CD4-positive, alpha-beta T cell treated with Interleukin-1 beta for 1 hour (primary cell): ENCODE measurements at regions not wholly inside any gene's neighbourhood (a gene's known extent, or its start where the extent isn't known, plus 50 kb on each side); places are given as distances from the start of the nearest gene placed in this dataset.

ENCODE experiments used
- DNase-seq, 2 donors: peaks; one replicate each; pipeline ENCODE4 v3.0.0-alpha.2; 2020 to 2022

GRCh38 chr10:131843089-131843595 is 57.7 kb upstream of the PPP2R2D start:
- no peak for DNase-seq

GRCh38 chr10:131843881-131844284 is 56.9 kb upstream of the PPP2R2D start:
- no peak for DNase-seq

- no peak for DNase-seq
Measured at GRCh38 chr10:131844529-131845084, 56.2 kb upstream of the PPP2R2D start.

- DNase-seq: no peak
Measured at GRCh38 chr10:131845505-131846239, 55.1 kb upstream of the PPP2R2D start.

GRCh38 chr10:131846240-131847101 is 54.3 kb upstream of the PPP2R2D start:
- DNase-seq: no peak

- DNase-seq: no peak
Measured at GRCh38 chr10:131847241-131847783, 53.5 kb upstream of the PPP2R2D start.

- DNase-seq: no peak
Measured at GRCh38 chr10:131848296-131848695, 52.5 kb upstream of the PPP2R2D start.

- no peak for DNase-seq
Measured at GRCh38 chr10:131848741-131849590, 51.8 kb upstream of the PPP2R2D start.

- DNase-seq: no peak
Measured at GRCh38 chr10:131849591-131850382, 51.0 kb upstream of the PPP2R2D start.

GRCh38 chr10:131850383-131850870 is 50.4 kb upstream of the PPP2R2D start:
- DNase-seq: no peak
